ENCODE measurements at regions not wholly inside any gene's neighbourhood (a gene's known extent, or its start where the extent isn't known, plus 50 kb on each side); places are given as distances from the start of the nearest gene placed in this dataset.

DNA sequence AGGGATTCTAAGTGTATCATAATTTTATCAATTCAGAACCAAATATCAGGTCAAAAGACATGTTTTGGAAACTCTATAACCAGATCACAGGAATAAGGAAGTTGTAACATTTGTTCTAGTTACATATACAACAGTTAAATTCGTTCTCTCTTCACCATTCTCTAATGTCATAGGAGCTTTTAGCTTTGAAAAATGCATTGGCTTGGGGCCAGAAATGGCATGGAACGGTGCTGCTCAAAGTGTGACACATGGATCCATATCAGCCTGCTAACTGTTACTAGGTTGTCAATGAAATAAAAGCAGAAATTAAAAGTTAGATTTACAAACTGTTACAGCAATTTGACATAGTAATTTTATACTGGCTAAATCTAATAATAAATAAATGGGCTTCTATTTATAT is 120.3 kb downstream of the LCA5 start:
- Histone ChIP-seq H3K9me3 (no peaks in the 10 kb centered on the region), H3K36me3 (ENCODE audit: low read depth, missing control alignments) (no peaks in the 10 kb centered on the region), H3K27ac (no peak overlapping the region), H3K4me3 (no peak overlapping the region), H3K27me3 (no peaks in the 10 kb centered on the region), H3K4me1 (no peaks in the 10 kb centered on the region)
- DNase-seq, result no peak
- TF ChIP-seq, protein P1, sequence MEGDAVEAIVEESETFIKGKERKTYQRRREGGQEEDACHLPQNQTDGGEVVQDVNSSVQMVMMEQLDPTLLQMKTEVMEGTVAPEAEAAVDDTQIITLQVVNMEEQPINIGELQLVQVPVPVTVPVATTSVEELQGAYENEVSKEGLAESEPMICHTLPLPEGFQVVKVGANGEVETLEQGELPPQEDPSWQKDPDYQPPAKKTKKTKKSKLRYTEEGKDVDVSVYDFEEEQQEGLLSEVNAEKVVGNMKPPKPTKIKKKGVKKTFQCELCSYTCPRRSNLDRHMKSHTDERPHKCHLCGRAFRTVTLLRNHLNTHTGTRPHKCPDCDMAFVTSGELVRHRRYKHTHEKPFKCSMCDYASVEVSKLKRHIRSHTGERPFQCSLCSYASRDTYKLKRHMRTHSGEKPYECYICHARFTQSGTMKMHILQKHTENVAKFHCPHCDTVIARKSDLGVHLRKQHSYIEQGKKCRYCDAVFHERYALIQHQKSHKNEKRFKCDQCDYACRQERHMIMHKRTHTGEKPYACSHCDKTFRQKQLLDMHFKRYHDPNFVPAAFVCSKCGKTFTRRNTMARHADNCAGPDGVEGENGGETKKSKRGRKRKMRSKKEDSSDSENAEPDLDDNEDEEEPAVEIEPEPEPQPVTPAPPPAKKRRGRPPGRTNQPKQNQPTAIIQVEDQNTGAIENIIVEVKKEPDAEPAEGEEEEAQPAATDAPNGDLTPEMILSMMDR (IDR thresholded peaks at IDR 0.05), result no peak
- TF ChIP-seq POLR2A (IDR thresholded peaks at IDR 0.05), result no peak
- WGBS, 2 donors, result 30 to 55% methylated on average over 2 of the region's 2 CpGs
- intact Hi-C loops (cut with DNase I; ENCODE audit: low total_unique reads), result no loop called here

GRCh38 chr6:79413562-79414002 is 123.6 kb downstream of the LCA5 start:
- Histone ChIP-seq H3K27me3 (no peaks in the 10 kb centered on the region), H3K4me1 (no peaks in the 10 kb centered on the region), H3K27ac (no peak overlapping the region), H3K4me3 (no peak overlapping the region), H3K36me3 (ENCODE audit: low read depth, missing control alignments) (no peaks in the 10 kb centered on the region), H3K9me3 (no peaks in the 10 kb centered on the region)
- TF ChIP-seq, protein P1 (IDR thresholded peaks at IDR 0.05), result no peak
- TF ChIP-seq POLR2A (IDR thresholded peaks at IDR 0.05), result no peak
- 56 to 57% methylated on average over 2 of the region's 2 CpGs for WGBS, 2 donors
- DNase-seq, result no peak
- intact Hi-C loops (cut with DNase I; ENCODE audit: low total_unique reads), result no loop called here

DNA sequence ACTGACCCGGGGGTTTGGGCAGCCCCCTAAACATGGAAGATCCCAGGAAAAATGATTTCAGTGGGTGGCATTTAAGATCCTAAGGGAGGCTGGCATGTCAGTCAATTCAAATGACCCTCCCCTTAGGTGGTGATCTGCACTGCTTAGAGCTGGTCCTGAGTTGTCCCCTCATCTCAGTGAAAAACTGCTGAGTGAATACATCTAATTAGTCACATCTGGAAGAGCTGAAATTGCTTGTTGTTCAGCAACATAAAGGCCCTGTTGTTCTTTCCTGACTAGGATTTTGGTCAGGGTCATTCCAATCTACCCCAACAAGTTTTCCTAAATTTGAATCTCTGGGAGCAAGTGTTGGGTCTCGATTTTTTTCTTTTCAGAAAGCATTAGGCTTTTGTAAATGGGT is 126.4 kb downstream of the LCA5 start:
- intact Hi-C loops (cut with DNase I; ENCODE audit: low total_unique reads), result no loop called here
- no peak for TF ChIP-seq POLR2A (IDR thresholded peaks at IDR 0.05)
- TF ChIP-seq, protein P1 (IDR thresholded peaks at IDR 0.05), result no peak
- WGBS, 2 donors, result 79 to 82% methylated on average over 2 of the region's 2 CpGs
- no peak for DNase-seq
- Histone ChIP-seq H3K4me3 (no peak overlapping the region), H3K9me3 (no peaks in the 10 kb centered on the region), H3K27me3 (no peaks in the 10 kb centered on the region), H3K27ac (no peak overlapping the region), H3K4me1 (no peaks in the 10 kb centered on the region), H3K36me3 (ENCODE audit: low read depth, missing control alignments) (no peaks in the 10 kb centered on the region)

GRCh38 chr6:79408256-79408974 is 128.8 kb downstream of the LCA5 start:
- Histone ChIP-seq H3K27me3 (no peaks in the 10 kb centered on the region), H3K4me3 (no peak overlapping the region), H3K9me3 (no peaks in the 10 kb centered on the region), H3K36me3 (ENCODE audit: low read depth, missing control alignments) (no peaks in the 10 kb centered on the region), H3K4me1 (no peaks in the 10 kb centered on the region), H3K27ac (no peak overlapping the region)
- intact Hi-C loops (cut with DNase I; ENCODE audit: low total_unique reads), result no loop called here
- TF ChIP-seq POLR2A (IDR thresholded peaks at IDR 0.05), result no peak
- TF ChIP-seq, protein P1 (IDR thresholded peaks at IDR 0.05), result no peak
- WGBS, 2 donors, result 59 to 63% methylated on average over 7 of the region's 7 CpGs
- no peak for DNase-seq

- intact Hi-C loops (cut with DNase I; ENCODE audit: low total_unique reads), result no loop called here
- H3K36me3 ChIP-seq (ENCODE audit: low read depth, missing control alignments), result no peaks in the 10 kb centered on the region
- no peaks in the 10 kb centered on the region for H3K9me3 ChIP-seq
- H3K4me3 ChIP-seq, result no peak overlapping the region
- H3K27ac ChIP-seq, result no peak overlapping the region
- DNase-seq, result no peak
- no peaks in the 10 kb centered on the region for H3K27me3 ChIP-seq
- no peaks in the 10 kb centered on the region for H3K4me1 ChIP-seq
- 98 to 100% methylated on average over 6 to 8 of the region's 8 CpGs for WGBS, 2 donors
- no peak for TF ChIP-seq POLR2A (IDR thresholded peaks at IDR 0.05)
- TF ChIP-seq, protein P1 (IDR thresholded peaks at IDR 0.05), result no peak
Observed at GRCh38 chr6:79404677-79405076, 132.6 kb downstream of the LCA5 start.

All from testis (tissue), 2 donors.